WTC11 (cell line): ENCODE measurements at regions not wholly inside any gene's neighbourhood (a gene's known extent, or its start where the extent isn't known, plus 50 kb on each side); places are given as distances from the start of the nearest gene placed in this dataset.

Experiments used
- ATF1 ChIP-seq: sonication (generic); formaldehyde crosslinking; IDR thresholded peaks from 2 replicates; pipeline ENCODE4 v1.8.1; 2023; ENCODE audit warnings: mild to moderate bottlenecking, moderate library complexity, missing genetic modification reagents
- ATF2 ChIP-seq: sonication (generic); formaldehyde crosslinking; IDR thresholded peaks from 2 replicates; pipeline ENCODE4 v1.8.1; 2022; ENCODE audit warnings: low read depth, missing genetic modification reagents, borderline replicate concordance
- ATF3 ChIP-seq: sonication (generic); formaldehyde crosslinking; conservative IDR thresholded peaks from 2 replicates; pipeline ENCODE4 v1.8.1; 2022; ENCODE audit warnings: mild to moderate bottlenecking, missing genetic modification reagents
- CBFB ChIP-seq: sonication (generic); formaldehyde crosslinking; IDR thresholded peaks from 2 replicates; pipeline ENCODE4 v1.8.1; 2022; ENCODE audit warnings: mild to moderate bottlenecking, low read depth, missing genetic modification reagents
- CTCF ChIP-seq: fragments of 200-600 bp; IDR thresholded peaks from 2 replicates; pipeline ENCODE4 v1.8.0; 2022; ENCODE audit warnings: antibody characterized with exemption
- HMGXB4 ChIP-seq: sonication (generic); formaldehyde crosslinking; IDR thresholded peaks from 2 replicates; pipeline ENCODE4 v1.8.1; 2023; ENCODE audit warnings: mild to moderate bottlenecking, moderate library complexity, missing genetic modification reagents
- IRF1 ChIP-seq: sonication (generic); formaldehyde crosslinking; IDR thresholded peaks from 2 replicates; pipeline ENCODE4 v1.8.0; 2023; ENCODE audit warnings: missing genetic modification reagents
- KAT7 ChIP-seq: sonication (generic); formaldehyde crosslinking; IDR thresholded peaks from 2 replicates; pipeline ENCODE4 v1.8.1; 2023; ENCODE audit warnings: missing genetic modification reagents, mild to moderate bottlenecking, borderline replicate concordance
- NFE2L1 ChIP-seq: sonication (generic); formaldehyde crosslinking; IDR thresholded peaks from 2 replicates; pipeline ENCODE4 v1.8.1; 2023; ENCODE audit warnings: missing genetic modification reagents
- NFYB ChIP-seq: sonication (generic); formaldehyde crosslinking; conservative IDR thresholded peaks from 2 replicates; pipeline ENCODE4 v1.8.0; 2022; ENCODE audit warnings: low read depth, missing genetic modification reagents
- STAT6 ChIP-seq: sonication (generic); formaldehyde crosslinking; conservative IDR thresholded peaks from 2 replicates; pipeline ENCODE4 v1.8.1; 2023; ENCODE audit warnings: mild to moderate bottlenecking, low read depth, missing genetic modification reagents, moderate library complexity
- TCF7 ChIP-seq: sonication (generic); formaldehyde crosslinking; IDR thresholded peaks from 2 replicates; pipeline ENCODE4 v1.8.0; 2022; ENCODE audit warnings: mild to moderate bottlenecking, low read depth, missing genetic modification reagents, moderate library complexity
- TEAD1 ChIP-seq: sonication (generic); formaldehyde crosslinking; IDR thresholded peaks from 2 replicates; pipeline ENCODE4 v1.8.0; 2022; ENCODE audit warnings: mild to moderate bottlenecking, missing genetic modification reagents

- TF ChIP-seq CTCF: no peak
- TF ChIP-seq CBFB (CRISPR knock-in tag): no peak
- no peak for TF ChIP-seq KAT7 (CRISPR knock-in tag)
- no peak for TF ChIP-seq HMGXB4 (CRISPR knock-in tag)
- no peak for TF ChIP-seq TCF7 (CRISPR knock-in tag)
- TF ChIP-seq NFE2L1 (CRISPR knock-in tag): no peak
- no peak for TF ChIP-seq ATF2
- no peak for TF ChIP-seq STAT6 (CRISPR knock-in tag)
- TF ChIP-seq ATF1: no peak
- TF ChIP-seq IRF1 (CRISPR knock-in tag): no peak
- TF ChIP-seq TEAD1 (CRISPR knock-in tag): no peak
- TF ChIP-seq ATF3: no peak
- TF ChIP-seq NFYB (CRISPR knock-in tag): no peak
Measured at GRCh38 chr17:27082775-27083154, 211.1 kb upstream of the WSB1 start.
